CD4-positive, CD25-positive, alpha-beta regulatory T cell (primary cell): ENCODE measurements at regions not wholly inside any gene's neighbourhood (a gene's known extent, or its start where the extent isn't known, plus 50 kb on each side); places are given as distances from the start of the nearest gene placed in this dataset.

Source experiments
- ATAC-seq, 2 donors: fragments of 150-1000 bp; cut with Tn5 transposase; one replicate each; pipeline ENCODE4 v1.10.0; 2021; ENCODE audit warnings: low read depth in 2 of 2, moderate number of reproducible peaks in 2 of 2, moderate library complexity in 1 of 2
- DNase-seq, 3 donors: peaks; one replicate each; pipeline versions ENCODE4 v3.0.0 to v3.0.0-alpha.2; 2012 to 2022; ENCODE audit warnings: mixed read lengths in 1 of 3
- H3K27ac ChIP-seq: one replicate; pipeline ENCODE4 v1.7.0; 2013; ENCODE audit warnings: mild to moderate bottlenecking, low read length; ENCODE audit not compliant: insufficient read depth, poor library complexity, severe bottlenecking
- H3K27me3 ChIP-seq: one replicate; pipeline ENCODE4 v1.7.0; 2013; ENCODE audit warnings: low read length; ENCODE audit not compliant: control insufficient read depth, insufficient read depth
- H3K36me3 ChIP-seq: one replicate; pipeline ENCODE4 v1.7.0; 2013; ENCODE audit warnings: mild to moderate bottlenecking, low read length, moderate library complexity; ENCODE audit not compliant: control insufficient read depth, insufficient read depth
- H3K4me1 ChIP-seq: 2 replicates; pipeline ENCODE4 v1.7.0; 2013; ENCODE audit warnings: mild to moderate bottlenecking, low read length; ENCODE audit not compliant: insufficient read depth, control insufficient read depth, poor library complexity, severe bottlenecking
- H3K4me3 ChIP-seq: one replicate; pipeline ENCODE4 v1.7.0; 2013; ENCODE audit warnings: low read depth, mild to moderate bottlenecking, low read length, moderate library complexity
- H3K9me3 ChIP-seq, 2 experiments: 1 replicate in 1 of 2; 2 replicates in 1 of 2; pipeline ENCODE4 v1.7.0; 2013; ENCODE audit warnings: low read length in 2 of 2, mild to moderate bottlenecking in 1 of 2, moderate library complexity in 1 of 2; ENCODE audit not compliant: control insufficient read depth in 2 of 2
- H3K27ac Mint-ChIP-seq, 3 donors: one replicate each; pipeline ENCODE4 v1.8.0; 2020 to 2022; ENCODE audit warnings: mild to moderate bottlenecking in 3 of 3, mixed read lengths in 3 of 3, moderate library complexity in 2 of 3
- H3K27me3 Mint-ChIP-seq: one replicate; pipeline ENCODE4 v1.8.0; 2022; ENCODE audit warnings: mild to moderate bottlenecking, mixed read lengths
- H3K36me3 Mint-ChIP-seq: one replicate; pipeline ENCODE4 v1.8.0; 2020; ENCODE audit warnings: mixed read lengths
- H3K4me1 Mint-ChIP-seq, 4 donors: one replicate each; pipeline ENCODE4 v1.8.0; 2020 to 2022; ENCODE audit warnings: mixed read lengths in 4 of 4, mild to moderate bottlenecking in 1 of 4
- H3K4me3 Mint-ChIP-seq, 4 donors: one replicate each; pipeline ENCODE4 v1.8.0; 2020 to 2022; ENCODE audit warnings: mild to moderate bottlenecking in 4 of 4, mixed read lengths in 4 of 4, moderate library complexity in 3 of 4
- H3K9me3 Mint-ChIP-seq, 7 donors: one replicate each; pipeline ENCODE4 v1.8.0; 2020 to 2022; ENCODE audit warnings: mixed read lengths in 7 of 7, mild to moderate bottlenecking in 3 of 7, moderate library complexity in 2 of 7

- Histone ChIP-seq H3K4me1 (no peaks in the 10 kb centered on the region), H3K27me3 (no peaks in the 10 kb centered on the region), H3K9me3 (no peaks in the 10 kb centered on the region), H3K27ac (no peak overlapping the region), H3K4me3 (no peak overlapping the region), H3K36me3 (no peaks in the 10 kb centered on the region)
- Mint-ChIP-seq H3K27me3 (no peaks in the 10 kb centered on the region), H3K9me3 (peaks cover 0 to 3% (median 0%) of the 10 kb centered on the region in 7 donors), H3K27ac (no peak overlapping the region), H3K36me3 (no peaks in the 10 kb centered on the region), H3K4me3 (no peak overlapping the region), H3K4me1 (no peaks in the 10 kb centered on the region)
- ATAC-seq (no peak), DNase-seq (no peak)
These were observed 433.7 kb upstream of the MYT1L start for GRCh38 chr2:2764739-2765138.

- Mint-ChIP-seq H3K27ac (no peak overlapping the region), H3K4me1 (no peaks in the 10 kb centered on the region), H3K9me3 (peaks cover 0 to 3% (median 0%) of the 10 kb centered on the region in 7 donors), H3K4me3 (no peak overlapping the region), H3K27me3 (no peaks in the 10 kb centered on the region), H3K36me3 (no peaks in the 10 kb centered on the region)
- Histone ChIP-seq H3K4me3 (no peak overlapping the region), H3K9me3 (no peaks in the 10 kb centered on the region), H3K27ac (no peak overlapping the region), H3K4me1 (no peaks in the 10 kb centered on the region), H3K36me3 (no peaks in the 10 kb centered on the region), H3K27me3 (no peaks in the 10 kb centered on the region)
- ATAC-seq: no peak
- no peak for DNase-seq
These were observed 432.9 kb upstream of the MYT1L start for GRCh38 chr2:2764001-2764355.

- Mint-ChIP-seq H3K4me3 (no peak overlapping the region), H3K27ac (no peak overlapping the region), H3K27me3 (no peaks in the 10 kb centered on the region), H3K36me3 (no peaks in the 10 kb centered on the region), H3K4me1 (no peaks in the 10 kb centered on the region), H3K9me3 (peaks cover 0 to 3% (median 0%) of the 10 kb centered on the region in 7 donors)
- Histone ChIP-seq H3K27me3 (no peaks in the 10 kb centered on the region), H3K36me3 (no peaks in the 10 kb centered on the region), H3K4me1 (no peaks in the 10 kb centered on the region), H3K27ac (no peak overlapping the region), H3K4me3 (no peak overlapping the region), H3K9me3 (no peaks in the 10 kb centered on the region)
- DNase-seq: no peak
- ATAC-seq: no peak
These were observed 432.4 kb upstream of the MYT1L start for GRCh38 chr2:2763351-2764000.

- no peaks in the 10 kb centered on the region for H3K4me1 ChIP-seq
- no peaks in the 10 kb centered on the region for H3K9me3 ChIP-seq
- Mint-ChIP-seq H3K27ac (no peak overlapping the region), H3K27me3 (no peaks in the 10 kb centered on the region), H3K36me3 (no peaks in the 10 kb centered on the region), H3K4me1 (no peaks in the 10 kb centered on the region), H3K9me3 (peaks cover 0 to 3% (median 0%) of the 10 kb centered on the region in 7 donors), H3K4me3 (no peak overlapping the region)
- H3K36me3 ChIP-seq: no peaks in the 10 kb centered on the region
- H3K4me3 ChIP-seq: no peak overlapping the region
- no peak for DNase-seq
- H3K27me3 ChIP-seq: no peaks in the 10 kb centered on the region
- H3K27ac ChIP-seq: no peak overlapping the region
- ATAC-seq: no peak
These were observed 431.8 kb upstream of the MYT1L start for GRCh38 chr2:2762913-2763312.

- no peaks in the 10 kb centered on the region for H3K4me1 Mint-ChIP-seq
- no peaks in the 10 kb centered on the region for H3K27me3 Mint-ChIP-seq
- DNase-seq (no peak), ATAC-seq (no peak)
- no peaks in the 10 kb centered on the region for H3K4me1 ChIP-seq
- H3K27ac ChIP-seq: no peak overlapping the region
- H3K9me3 Mint-ChIP-seq: peaks cover 0 to 3% (median 0%) of the 10 kb centered on the region in 7 donors
- no peaks in the 10 kb centered on the region for H3K36me3 ChIP-seq
- H3K9me3 ChIP-seq: no peaks in the 10 kb centered on the region
- no peaks in the 10 kb centered on the region for H3K36me3 Mint-ChIP-seq
- no peaks in the 10 kb centered on the region for H3K27me3 ChIP-seq
- no peak overlapping the region for H3K27ac Mint-ChIP-seq
- no peak overlapping the region for H3K4me3 ChIP-seq
- H3K4me3 Mint-ChIP-seq: no peak overlapping the region
These were observed 431.3 kb upstream of the MYT1L start for GRCh38 chr2:2762166-2762908.

- no peak overlapping the region for H3K27ac ChIP-seq
- no peaks in the 10 kb centered on the region for H3K4me1 Mint-ChIP-seq
- H3K27me3 ChIP-seq: no peaks in the 10 kb centered on the region
- H3K4me1 ChIP-seq: no peaks in the 10 kb centered on the region
- H3K4me3 ChIP-seq: no peak overlapping the region
- no peaks in the 10 kb centered on the region for H3K36me3 ChIP-seq
- DNase-seq: no peak
- ATAC-seq: no peak
- H3K27me3 Mint-ChIP-seq: no peaks in the 10 kb centered on the region
- no peak overlapping the region for H3K27ac Mint-ChIP-seq
- no peaks in the 10 kb centered on the region for H3K36me3 Mint-ChIP-seq
- H3K9me3 Mint-ChIP-seq: peaks cover 0 to 7% (median 0%) of the 10 kb centered on the region in 7 donors
- peaks cover 0 to 1% of the 10 kb centered on the region in 2 experiments for H3K9me3 ChIP-seq
- no peak overlapping the region for H3K4me3 Mint-ChIP-seq
These were observed 427.8 kb upstream of the MYT1L start for GRCh38 chr2:2758793-2759367.

- no peak overlapping the region for H3K27ac Mint-ChIP-seq
- Histone ChIP-seq H3K4me1 (no peaks in the 10 kb centered on the region), H3K9me3 (peaks cover 0 to 6% of the 10 kb centered on the region in 2 experiments), H3K27me3 (no peaks in the 10 kb centered on the region), H3K27ac (no peak overlapping the region), H3K4me3 (no peak overlapping the region), H3K36me3 (no peaks in the 10 kb centered on the region)
- no peaks in the 10 kb centered on the region for H3K36me3 Mint-ChIP-seq
- H3K4me1 Mint-ChIP-seq: no peaks in the 10 kb centered on the region
- no peaks in the 10 kb centered on the region for H3K27me3 Mint-ChIP-seq
- no peak for ATAC-seq
- H3K4me3 Mint-ChIP-seq: no peak overlapping the region
- H3K9me3 Mint-ChIP-seq: peaks cover 0 to 14% (median 0%) of the 10 kb centered on the region in 7 donors
- DNase-seq: no peak
These were observed 426.7 kb upstream of the MYT1L start for GRCh38 chr2:2757764-2758163.
